Activated T-cell treated with anti-CD3 and anti-CD28 coated beads, Interleukin-2, amount 50 U/mL, for 4 hours (primary cell): ENCODE measurements at regions not wholly inside any gene's neighbourhood (a gene's known extent, or its start where the extent isn't known, plus 50 kb on each side); places are given as distances from the start of the nearest gene placed in this dataset.

Source experiments
- ATAC-seq, 2 donors: fragments of 200-7000 bp; cut with Tn5 transposase; one replicate each; pipeline ENCODE4 v1.10.0; 2021
- DNase-seq: peaks from one replicate; pipeline ENCODE4 v3.0.0-alpha.2; 2020
- H3K27me3 Mint-ChIP-seq: one replicate; pipeline ENCODE4 v1.8.0; 2021; ENCODE audit warnings: low read depth, mixed read lengths
- H3K36me3 Mint-ChIP-seq: one replicate; pipeline ENCODE4 v1.8.0; 2022; ENCODE audit warnings: mixed read lengths; ENCODE audit not compliant: insufficient read depth
- H3K4me1 Mint-ChIP-seq: one replicate; pipeline ENCODE4 v1.8.0; 2021; ENCODE audit warnings: low read depth, mixed read lengths
- H3K4me3 Mint-ChIP-seq: one replicate; pipeline ENCODE4 v1.8.0; 2021; ENCODE audit warnings: mild to moderate bottlenecking, moderate library complexity, mixed read lengths
- H3K9me3 Mint-ChIP-seq: one replicate; pipeline ENCODE4 v1.8.0; 2021; ENCODE audit warnings: mixed read lengths

- DNase-seq (no peak), ATAC-seq (no peak)
- Mint-ChIP-seq H3K36me3 (no peaks in the 10 kb centered on the region), H3K9me3 (peaks cover 4% of the 10 kb centered on the region), H3K4me1 (no peaks in the 10 kb centered on the region), H3K27me3 (no peaks in the 10 kb centered on the region), H3K4me3 (no peak overlapping the region)
These were observed 378.3 kb upstream of the TSHZ3 start for GRCh38 chr19:31727536-31727935.

GRCh38 chr19:31730270-31730669 is 381.0 kb upstream of the TSHZ3 start:
- H3K36me3 Mint-ChIP-seq, result no peaks in the 10 kb centered on the region
- H3K27me3 Mint-ChIP-seq, result no peaks in the 10 kb centered on the region
- peaks cover 4% of the 10 kb centered on the region for H3K9me3 Mint-ChIP-seq
- H3K4me3 Mint-ChIP-seq, result no peak overlapping the region
- ATAC-seq, result no peak
- no peak for DNase-seq
- no peaks in the 10 kb centered on the region for H3K4me1 Mint-ChIP-seq

DNA sequence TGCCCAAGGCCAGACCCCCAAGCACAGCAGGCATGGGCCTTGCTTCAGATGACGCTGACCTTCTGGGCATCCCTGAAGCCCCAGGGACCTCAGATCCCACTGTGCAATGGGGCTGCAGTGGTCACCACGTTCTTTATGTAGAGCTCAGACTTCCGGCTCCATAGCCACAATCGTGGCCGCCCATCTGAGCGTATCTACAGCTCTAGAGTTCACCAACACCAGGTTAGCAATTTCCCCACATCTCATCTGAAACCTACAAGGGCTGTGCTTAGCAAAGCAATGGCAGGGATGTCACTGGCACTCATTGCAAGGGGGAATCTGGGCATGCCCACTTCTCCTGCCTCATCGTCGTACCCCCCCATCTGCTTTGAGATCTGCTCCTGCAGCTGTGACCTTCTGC is 384.4 kb upstream of the TSHZ3 start:
- ATAC-seq, result no peak
- no peak for DNase-seq
- H3K36me3 Mint-ChIP-seq, result no peaks in the 10 kb centered on the region
- peaks cover 2% of the 10 kb centered on the region for H3K27me3 Mint-ChIP-seq
- peaks cover under 1% of the 10 kb centered on the region for H3K9me3 Mint-ChIP-seq
- H3K4me3 Mint-ChIP-seq, result no peak overlapping the region
- no peaks in the 10 kb centered on the region for H3K4me1 Mint-ChIP-seq

DNA sequence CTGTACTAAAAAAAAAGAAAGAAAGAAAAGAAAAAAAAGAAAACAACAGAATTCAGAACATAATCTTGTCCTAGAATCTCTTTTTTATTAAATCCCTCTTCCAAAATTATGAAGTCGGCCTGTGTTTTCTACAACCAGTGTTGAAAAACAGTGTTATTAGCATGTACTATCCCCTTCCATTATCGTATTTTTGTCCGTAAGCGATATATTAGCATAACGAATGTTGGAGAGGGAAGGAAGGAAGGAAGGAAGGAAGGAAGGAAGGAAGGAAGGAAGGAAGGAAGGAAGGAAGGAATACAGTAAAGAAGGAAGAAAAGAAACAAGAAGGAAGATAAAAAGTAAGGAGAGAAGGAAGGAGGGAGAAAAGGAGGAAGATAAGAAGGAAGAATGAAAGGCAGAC is 393.0 kb upstream of the TSHZ3 start:
- peaks cover 5% of the 10 kb centered on the region for H3K27me3 Mint-ChIP-seq
- H3K4me1 Mint-ChIP-seq, result no peaks in the 10 kb centered on the region
- H3K36me3 Mint-ChIP-seq, result no peaks in the 10 kb centered on the region
- H3K4me3 Mint-ChIP-seq, result no peak overlapping the region
- ATAC-seq (no peak), DNase-seq (no peak)
- H3K9me3 Mint-ChIP-seq, result no peaks in the 10 kb centered on the region

DNA sequence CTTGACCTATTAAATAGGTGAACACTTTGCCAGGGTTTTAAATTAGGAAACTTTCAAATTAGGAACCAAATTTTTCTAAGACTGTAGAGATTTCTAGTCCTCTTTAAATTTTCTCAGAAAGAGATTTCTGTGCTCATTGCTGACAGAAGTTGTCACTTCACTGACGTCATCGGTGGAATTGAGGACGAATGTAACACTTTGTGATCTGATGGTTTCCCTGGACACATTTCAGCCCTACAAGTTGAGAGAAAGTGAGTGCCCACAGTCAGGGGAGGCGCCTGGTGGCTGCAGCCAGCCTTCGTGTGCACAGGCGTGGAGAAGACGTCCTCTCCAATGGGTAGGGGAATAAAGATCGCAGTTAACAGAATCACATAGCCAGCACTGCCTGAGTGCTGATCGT is 396.5 kb upstream of the TSHZ3 start:
- ATAC-seq (no peak), DNase-seq (no peak)
- no peak overlapping the region for H3K4me3 Mint-ChIP-seq
- H3K9me3 Mint-ChIP-seq, result no peaks in the 10 kb centered on the region
- H3K27me3 Mint-ChIP-seq, result peaks cover 4% of the 10 kb centered on the region
- H3K36me3 Mint-ChIP-seq, result no peaks in the 10 kb centered on the region
- H3K4me1 Mint-ChIP-seq, result no peaks in the 10 kb centered on the region

- Mint-ChIP-seq H3K27me3 (peaks cover 4% of the 10 kb centered on the region), H3K4me1 (no peaks in the 10 kb centered on the region), H3K9me3 (no peaks in the 10 kb centered on the region), H3K4me3 (no peak overlapping the region), H3K36me3 (no peaks in the 10 kb centered on the region)
- ATAC-seq (no peak), DNase-seq (no peak)
These were observed 400.0 kb upstream of the TSHZ3 start for GRCh38 chr19:31749231-31749630.

- Mint-ChIP-seq H3K36me3 (no peaks in the 10 kb centered on the region), H3K27me3 (peaks cover 5% of the 10 kb centered on the region), H3K9me3 (peaks cover 5% of the 10 kb centered on the region), H3K4me3 (no peak overlapping the region), H3K4me1 (no peaks in the 10 kb centered on the region)
- DNase-seq, result no peak
- no peak for ATAC-seq
These were observed 410.1 kb upstream of the TSHZ3 start for GRCh38 chr19:31759359-31759758.

- ATAC-seq (no peak), DNase-seq (no peak)
- Mint-ChIP-seq H3K36me3 (no peaks in the 10 kb centered on the region), H3K9me3 (peaks cover 8% of the 10 kb centered on the region), H3K27me3 (peaks cover 5% of the 10 kb centered on the region), H3K4me1 (no peaks in the 10 kb centered on the region), H3K4me3 (no peak overlapping the region)
These were observed 412.2 kb upstream of the TSHZ3 start for GRCh38 chr19:31761281-31761913.

- H3K27me3 Mint-ChIP-seq, result peaks cover 2% of the 10 kb centered on the region
- no peak overlapping the region for H3K4me3 Mint-ChIP-seq
- ATAC-seq (no peak), DNase-seq (no peak)
- H3K9me3 Mint-ChIP-seq, result peaks cover 3% of the 10 kb centered on the region
- no peaks in the 10 kb centered on the region for H3K36me3 Mint-ChIP-seq
- no peaks in the 10 kb centered on the region for H3K4me1 Mint-ChIP-seq
These were observed 421.0 kb upstream of the TSHZ3 start for GRCh38 chr19:31770223-31770622.

- Mint-ChIP-seq H3K36me3 (no peaks in the 10 kb centered on the region), H3K9me3 (no peaks in the 10 kb centered on the region), H3K27me3 (peaks cover 2% of the 10 kb centered on the region), H3K4me3 (no peak overlapping the region), H3K4me1 (no peaks in the 10 kb centered on the region)
- DNase-seq (no peak), ATAC-seq (no peak)
These were observed 423.7 kb upstream of the TSHZ3 start for GRCh38 chr19:31772915-31773314.

DNA sequence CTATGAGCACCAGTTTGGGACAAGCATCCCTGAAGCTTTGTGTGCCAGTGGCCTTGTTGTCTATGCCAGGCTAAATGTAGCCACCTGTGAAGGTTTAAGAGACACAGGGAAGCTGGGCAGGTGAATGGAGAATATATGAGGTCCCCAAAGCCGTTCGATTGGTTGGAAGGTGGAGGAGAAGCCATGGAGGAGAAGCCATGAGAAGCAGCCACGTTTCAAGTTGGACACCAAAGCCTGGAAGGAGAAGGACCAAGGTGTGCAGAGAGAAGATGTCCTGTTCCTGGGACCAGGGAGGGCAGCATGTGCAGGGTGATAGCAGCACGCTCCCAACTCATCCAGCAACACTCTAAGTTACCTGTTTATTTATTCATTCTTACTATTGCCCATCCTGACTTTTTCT is 432.3 kb upstream of the TSHZ3 start:
- Mint-ChIP-seq H3K9me3 (no peaks in the 10 kb centered on the region), H3K4me1 (no peaks in the 10 kb centered on the region), H3K36me3 (no peaks in the 10 kb centered on the region), H3K4me3 (no peak overlapping the region), H3K27me3 (no peaks in the 10 kb centered on the region)
- ATAC-seq (no peak), DNase-seq (no peak)

- DNase-seq (no peak), ATAC-seq (no peak)
- no peaks in the 10 kb centered on the region for H3K9me3 Mint-ChIP-seq
- no peaks in the 10 kb centered on the region for H3K27me3 Mint-ChIP-seq
- no peaks in the 10 kb centered on the region for H3K4me1 Mint-ChIP-seq
- no peaks in the 10 kb centered on the region for H3K36me3 Mint-ChIP-seq
- no peak overlapping the region for H3K4me3 Mint-ChIP-seq
These were observed 434.4 kb upstream of the TSHZ3 start for GRCh38 chr19:31783592-31783991.

- no peaks in the 10 kb centered on the region for H3K27me3 Mint-ChIP-seq
- no peak overlapping the region for H3K4me3 Mint-ChIP-seq
- DNase-seq (no peak), ATAC-seq (no peak)
- H3K36me3 Mint-ChIP-seq, result no peaks in the 10 kb centered on the region
- H3K9me3 Mint-ChIP-seq, result no peaks in the 10 kb centered on the region
- H3K4me1 Mint-ChIP-seq, result no peaks in the 10 kb centered on the region
These were observed 435.4 kb upstream of the TSHZ3 start for GRCh38 chr19:31784671-31785101.

DNA sequence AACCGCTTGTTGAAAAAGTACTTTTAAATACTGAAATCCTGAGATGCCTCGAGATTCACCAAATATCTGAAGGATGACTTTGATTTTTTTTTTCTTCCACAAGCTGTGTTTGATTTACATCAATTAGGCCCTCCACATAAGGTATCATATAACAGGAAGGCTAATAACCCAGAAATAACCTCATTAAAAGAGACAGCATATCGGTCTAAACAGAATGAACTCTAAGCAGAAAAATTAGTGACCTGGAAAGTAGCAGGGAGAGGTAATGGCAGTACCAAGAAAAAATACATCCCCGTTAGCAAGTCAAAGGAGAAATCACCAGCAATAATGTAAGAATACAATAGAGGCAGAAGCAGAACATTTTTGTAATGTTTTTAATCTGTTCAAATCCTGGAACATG is 452.4 kb upstream of the TSHZ3 start:
- ATAC-seq (no peak), DNase-seq (no peak)
- Mint-ChIP-seq H3K27me3 (peaks cover 2% of the 10 kb centered on the region), H3K36me3 (no peaks in the 10 kb centered on the region), H3K4me1 (no peaks in the 10 kb centered on the region), H3K4me3 (no peak overlapping the region), H3K9me3 (no peaks in the 10 kb centered on the region)

- Mint-ChIP-seq H3K4me3 (no peak overlapping the region), H3K27me3 (peaks cover 2% of the 10 kb centered on the region), H3K36me3 (no peaks in the 10 kb centered on the region), H3K9me3 (peaks cover 3% of the 10 kb centered on the region), H3K4me1 (no peaks in the 10 kb centered on the region)
- ATAC-seq (no peak), DNase-seq (no peak)
These were observed 454.7 kb upstream of the TSHZ3 start for GRCh38 chr19:31803835-31804446.
